ENCODE measurements at regions not wholly inside any gene's neighbourhood (a gene's known extent, or its start where the extent isn't known, plus 50 kb on each side); places are given as distances from the start of the nearest gene placed in this dataset.
"Not testable (repeated sequence)": the region's sequence is repeated elsewhere in the genome, so short reads cannot be mapped to it uniquely, and the experiment has no call there.

DNA sequence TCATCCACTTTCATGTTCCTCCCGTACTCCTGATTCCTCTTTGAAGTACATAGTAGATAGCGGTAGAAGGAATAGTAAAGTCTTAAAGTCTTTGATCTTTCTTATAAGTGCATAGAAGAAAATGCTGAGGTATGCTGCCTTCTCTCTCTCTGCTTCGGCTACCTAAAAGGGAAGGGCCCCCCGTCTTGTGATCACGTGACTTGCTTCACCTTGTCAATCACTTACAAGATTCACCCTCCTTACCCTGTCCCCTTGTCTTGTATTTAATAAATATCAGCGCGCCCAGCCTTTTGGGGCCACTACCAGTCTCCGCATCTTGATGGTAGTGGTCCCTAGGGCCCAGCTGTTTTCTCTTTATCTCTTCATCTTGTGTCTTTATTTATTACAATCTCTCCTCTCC is 932.2 kb upstream of the FANCL start:
- in situ Hi-C loops (cut with HindIII; ENCODE audit: low pct_unique_long_range_greater_than_20kb, low sequenced_read_pairs): no loop called here
- no peak for TF ChIP-seq JUND (IDR thresholded peaks at IDR 0.05; ENCODE audit: low read depth)
- DNase-seq (ENCODE audit: low read depth in 1 of 2, low spot score in 1 of 2): no peak

DNA sequence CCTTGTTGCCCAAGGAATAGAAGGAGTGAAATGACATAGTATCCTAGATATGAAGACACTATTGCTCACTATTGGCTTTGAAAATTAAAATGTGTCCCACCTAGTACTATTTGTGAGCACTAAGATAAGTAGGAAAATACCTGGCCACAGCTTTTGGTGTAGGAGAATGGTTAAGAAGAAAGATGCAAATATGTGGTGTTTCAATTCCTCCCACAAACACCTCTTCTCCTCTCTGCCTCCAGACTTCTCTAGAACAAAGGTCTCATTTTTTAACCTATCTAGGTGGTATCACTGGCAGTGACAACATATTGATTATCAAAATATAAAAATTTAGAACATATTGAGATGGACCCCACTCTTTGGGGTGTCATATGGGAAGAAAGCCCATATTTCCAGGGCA is 929.9 kb upstream of the FANCL start:
- TF ChIP-seq JUND (IDR thresholded peaks at IDR 0.05; ENCODE audit: low read depth): no peak
- in situ Hi-C loops (cut with HindIII; ENCODE audit: low pct_unique_long_range_greater_than_20kb, low sequenced_read_pairs): no loop called here
- no peak for DNase-seq (ENCODE audit: low read depth in 1 of 2, low spot score in 1 of 2)

DNA sequence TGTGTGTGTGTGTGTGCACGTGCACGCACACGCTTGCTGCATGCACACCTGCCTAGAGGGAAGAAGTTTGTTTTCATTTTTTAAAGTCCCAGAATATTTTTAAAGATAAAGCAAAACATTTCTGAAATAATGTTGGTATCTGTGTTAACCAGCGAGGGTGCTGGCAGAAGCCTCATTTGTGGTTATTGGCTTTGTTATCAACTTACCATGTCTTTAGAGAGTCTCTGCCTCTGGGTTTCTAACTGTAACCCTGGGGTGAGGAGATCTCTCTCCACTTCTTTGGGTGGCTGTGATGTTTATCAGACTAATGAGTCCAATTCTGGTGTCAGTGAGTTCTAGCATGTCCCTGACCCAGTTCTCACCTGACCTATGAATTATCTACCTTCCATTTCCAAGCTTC is 927.6 kb upstream of the FANCL start:
- DNase-seq (ENCODE audit: low read depth in 1 of 2, low spot score in 1 of 2): no peak
- in situ Hi-C loops (cut with HindIII; ENCODE audit: low pct_unique_long_range_greater_than_20kb, low sequenced_read_pairs): no loop called here
- no peak for TF ChIP-seq JUND (IDR thresholded peaks at IDR 0.05; ENCODE audit: low read depth)

DNA sequence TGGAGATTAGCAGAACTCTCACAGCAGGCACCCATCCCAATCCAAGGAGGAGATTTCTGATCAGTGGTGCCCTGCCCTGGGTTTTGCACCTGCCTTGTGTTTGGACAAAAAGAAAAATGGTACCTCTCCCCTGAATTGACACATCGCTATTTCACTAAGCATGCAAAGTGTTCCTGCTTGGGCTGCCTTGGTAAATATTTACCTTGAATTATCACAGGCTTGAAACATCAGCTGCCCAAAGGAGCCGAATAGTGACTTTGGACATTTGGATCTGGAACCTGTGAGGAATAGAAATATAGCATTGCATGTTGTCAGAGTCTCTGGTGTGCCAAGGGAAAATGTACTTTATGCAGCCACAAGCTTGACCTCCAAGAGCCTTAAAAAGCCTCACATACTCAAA is 926.4 kb upstream of the FANCL start:
- no peak for TF ChIP-seq JUND (IDR thresholded peaks at IDR 0.05; ENCODE audit: low read depth)
- no peak for DNase-seq (ENCODE audit: low read depth in 1 of 2, low spot score in 1 of 2)

DNA sequence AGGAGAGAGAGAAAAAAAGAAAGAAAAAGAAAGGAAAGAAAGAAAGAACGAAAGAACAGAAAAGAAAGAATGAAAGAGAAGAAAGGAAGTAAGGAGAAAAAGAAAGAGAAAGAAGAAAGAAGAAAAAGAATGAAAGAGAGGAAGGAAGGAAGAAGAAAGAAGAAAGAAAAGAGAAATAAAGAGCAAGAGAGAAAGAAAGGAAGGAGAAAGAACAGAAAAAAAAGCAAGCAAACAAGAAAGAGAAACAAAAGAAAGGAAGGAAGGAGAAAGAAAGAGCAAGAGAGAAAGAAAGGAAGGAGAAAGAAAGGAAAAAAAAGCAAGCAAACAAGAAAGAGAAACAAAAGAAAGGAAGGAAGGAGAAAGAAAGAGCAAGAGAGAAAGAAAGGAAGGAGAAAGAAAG is 916.8 kb upstream of the FANCL start:
- DNase-seq (ENCODE audit: low read depth in 1 of 2, low spot score in 1 of 2); in situ Hi-C loops (cut with HindIII; ENCODE audit: low pct_unique_long_range_greater_than_20kb, low sequenced_read_pairs): not testable (repeated sequence)

More for the DNA sequence above, 926.4 kb upstream of the FANCL start:
- in situ Hi-C loops (cut with HindIII; ENCODE audit: low pct_unique_long_range_greater_than_20kb, low sequenced_read_pairs): no loop called here

DNA sequence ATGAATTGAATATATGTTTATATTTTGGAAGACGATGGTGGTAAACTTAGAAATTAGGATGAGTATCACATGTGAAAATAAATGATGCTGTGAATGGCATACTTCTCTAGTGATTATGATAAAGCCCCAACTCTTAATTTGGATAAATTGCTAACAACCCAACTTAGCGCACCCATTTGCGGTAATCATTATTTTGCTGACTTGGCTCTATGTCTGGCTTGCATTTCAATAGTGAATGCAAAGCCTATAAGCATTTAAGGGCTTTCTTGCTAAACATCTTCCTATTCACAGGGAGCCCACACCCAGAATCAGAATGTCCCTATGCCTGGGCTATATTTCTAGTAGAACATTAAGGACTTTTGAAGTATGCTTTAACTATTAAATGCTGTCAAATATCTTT is 910.7 kb upstream of the FANCL start:
- DNase-seq (ENCODE audit: low read depth in 1 of 2, low spot score in 1 of 2): no peak
- in situ Hi-C loops (cut with HindIII; ENCODE audit: low pct_unique_long_range_greater_than_20kb, low sequenced_read_pairs): no loop called here
- TF ChIP-seq JUND (IDR thresholded peaks at IDR 0.05; ENCODE audit: low read depth): no peak

DNA sequence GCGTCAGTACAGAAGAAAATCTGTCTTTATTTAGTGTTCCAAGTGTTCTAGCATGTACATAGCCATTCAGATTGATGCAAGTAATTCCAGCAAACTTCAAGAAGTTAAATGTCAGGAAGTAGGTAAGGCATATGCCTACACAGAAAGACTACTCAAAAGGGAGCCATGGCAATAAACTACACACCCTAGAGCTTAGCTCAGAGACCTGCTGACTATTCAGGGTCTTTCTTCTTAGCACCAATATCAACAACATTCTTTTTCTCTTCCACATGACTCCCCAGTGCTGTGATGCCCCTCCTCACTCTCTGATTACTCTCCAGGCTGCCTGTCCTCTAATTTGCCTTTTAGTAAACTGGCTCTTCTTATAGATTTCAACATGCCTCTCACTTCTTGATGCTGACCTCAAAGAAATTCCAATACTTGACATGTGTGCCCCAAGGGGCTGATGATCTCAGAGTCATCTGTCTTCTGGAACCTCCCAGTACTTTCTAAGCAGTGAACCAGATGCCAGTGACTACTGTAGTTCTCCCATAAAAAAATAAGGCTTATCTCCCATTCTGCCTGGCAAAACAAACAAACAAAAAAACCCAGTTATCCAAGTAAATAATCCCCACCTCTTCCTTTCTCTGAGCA is 909.2 kb upstream of the FANCL start:
- TF ChIP-seq JUND (IDR thresholded peaks at IDR 0.05; ENCODE audit: low read depth): no peak
- no peak for DNase-seq (ENCODE audit: low read depth in 1 of 2, low spot score in 1 of 2)
- in situ Hi-C loops (cut with HindIII; ENCODE audit: low pct_unique_long_range_greater_than_20kb, low sequenced_read_pairs): no loop called here

DNA sequence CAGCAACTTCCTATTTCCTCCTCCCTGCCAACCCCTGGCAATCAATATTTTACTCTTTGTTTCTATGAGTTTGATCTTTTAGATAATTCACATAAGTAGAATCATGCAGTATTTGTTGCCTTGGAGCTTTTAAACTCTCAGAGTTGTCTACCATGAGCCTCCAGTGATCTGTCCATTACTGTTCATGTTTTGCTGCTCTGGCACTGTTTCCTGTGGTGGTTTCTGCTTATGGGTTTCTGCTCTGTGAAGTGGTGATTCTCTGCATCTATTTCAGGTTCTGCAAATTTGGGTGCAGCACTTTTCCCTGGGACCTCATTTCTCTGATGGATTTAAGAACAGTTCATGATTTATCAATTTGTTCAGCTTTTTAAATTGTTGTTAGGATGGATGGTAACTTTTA is 908.1 kb upstream of the FANCL start:
- TF ChIP-seq JUND (IDR thresholded peaks at IDR 0.05; ENCODE audit: low read depth): no peak
- in situ Hi-C loops (cut with HindIII; ENCODE audit: low pct_unique_long_range_greater_than_20kb, low sequenced_read_pairs): no loop called here
- DNase-seq (ENCODE audit: low read depth in 1 of 2, low spot score in 1 of 2): no peak

DNA sequence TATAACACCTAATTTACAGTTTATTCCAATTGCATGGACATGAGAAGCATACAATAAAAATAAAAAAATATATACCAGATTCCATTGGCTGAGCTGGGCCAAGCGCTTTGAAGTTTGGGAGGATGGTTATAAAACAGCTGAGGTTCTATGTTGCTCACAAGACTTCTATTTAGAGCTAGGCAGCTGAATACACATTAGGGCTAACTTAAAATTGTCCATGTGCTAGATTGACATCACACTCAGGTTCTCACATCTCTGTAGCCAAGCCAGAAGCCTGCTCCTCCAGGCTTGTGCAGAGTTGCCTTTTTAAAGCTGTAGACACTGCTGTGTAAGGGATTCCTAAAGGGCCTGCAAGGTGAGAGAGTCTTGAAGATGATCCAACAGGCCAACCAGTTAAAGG is 871.1 kb upstream of the FANCL start:
- no peak for TF ChIP-seq JUND (IDR thresholded peaks at IDR 0.05; ENCODE audit: low read depth)
- no peak for DNase-seq (ENCODE audit: low read depth in 1 of 2, low spot score in 1 of 2)
- in situ Hi-C loops (cut with HindIII; ENCODE audit: low pct_unique_long_range_greater_than_20kb, low sequenced_read_pairs): no loop called here

DNA sequence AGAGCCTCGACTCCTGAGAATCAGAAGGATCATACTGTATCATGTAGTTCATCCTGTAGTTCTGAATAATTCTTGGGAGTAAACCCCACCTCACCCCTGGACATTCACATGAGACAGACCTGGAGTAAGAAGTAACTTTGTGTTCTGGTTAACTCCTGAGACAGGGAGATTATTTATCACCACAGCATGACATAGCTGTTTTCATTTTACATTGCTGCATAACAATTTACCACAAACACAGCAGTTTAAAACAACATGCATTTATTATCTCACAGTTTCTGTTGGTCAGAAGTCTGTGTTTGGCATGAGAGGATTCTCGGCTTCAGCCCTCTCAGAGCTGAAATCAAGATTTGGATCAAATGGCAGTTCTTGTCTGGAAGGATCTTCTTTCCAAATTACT is 855.8 kb upstream of the FANCL start:
- no peak for TF ChIP-seq JUND (IDR thresholded peaks at IDR 0.05; ENCODE audit: low read depth)
- no peak for DNase-seq (ENCODE audit: low read depth in 1 of 2, low spot score in 1 of 2)
- in situ Hi-C loops (cut with HindIII; ENCODE audit: low pct_unique_long_range_greater_than_20kb, low sequenced_read_pairs): no loop called here

DNA sequence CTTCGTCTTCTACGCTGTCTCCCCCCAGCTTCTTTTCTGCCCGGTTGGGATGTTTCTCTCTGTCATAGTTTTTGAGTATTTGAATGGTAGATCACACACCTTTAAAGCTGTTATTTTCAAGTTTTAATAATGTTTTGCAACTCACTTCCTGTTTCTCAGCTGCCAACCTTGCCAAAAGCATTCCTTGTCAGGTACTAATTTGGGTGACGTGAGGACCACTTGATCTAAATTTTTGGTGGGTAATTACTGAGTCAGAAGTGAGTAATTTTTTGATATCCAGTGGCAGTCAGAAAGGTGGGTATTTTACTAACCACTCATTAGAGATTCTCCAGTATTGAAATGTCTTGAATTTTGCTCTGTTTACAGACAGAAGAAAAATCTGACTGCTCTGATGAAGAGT is 852.4 kb upstream of the FANCL start:
- no peak for DNase-seq (ENCODE audit: low read depth in 1 of 2, low spot score in 1 of 2)

DNA sequence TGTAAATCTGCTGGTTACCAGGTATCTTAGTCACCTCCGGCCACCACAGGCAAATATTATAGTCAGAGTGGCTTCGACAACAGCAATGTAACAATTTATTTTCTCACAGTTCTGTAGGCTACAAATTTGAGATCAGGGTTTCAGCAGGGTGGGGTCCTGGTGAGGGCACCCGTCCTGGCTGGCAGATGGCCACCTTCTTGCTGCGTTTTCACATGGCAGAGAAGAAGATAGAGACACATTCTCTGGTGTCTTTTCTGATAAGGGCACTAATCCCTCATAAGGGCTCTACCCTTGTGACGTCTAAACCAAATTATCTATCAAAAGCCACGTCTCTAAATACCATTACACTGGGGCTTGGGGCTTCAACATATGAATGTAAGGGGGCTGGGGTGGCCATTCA is 843.2 kb upstream of the FANCL start:
- TF ChIP-seq JUND (IDR thresholded peaks at IDR 0.05; ENCODE audit: low read depth): no peak
- in situ Hi-C loops (cut with HindIII; ENCODE audit: low pct_unique_long_range_greater_than_20kb, low sequenced_read_pairs): no loop called here

More for the DNA sequence above, 852.4 kb upstream of the FANCL start:
- in situ Hi-C loops (cut with HindIII; ENCODE audit: low pct_unique_long_range_greater_than_20kb, low sequenced_read_pairs): no loop called here
- TF ChIP-seq JUND (IDR thresholded peaks at IDR 0.05; ENCODE audit: low read depth): no peak

DNA sequence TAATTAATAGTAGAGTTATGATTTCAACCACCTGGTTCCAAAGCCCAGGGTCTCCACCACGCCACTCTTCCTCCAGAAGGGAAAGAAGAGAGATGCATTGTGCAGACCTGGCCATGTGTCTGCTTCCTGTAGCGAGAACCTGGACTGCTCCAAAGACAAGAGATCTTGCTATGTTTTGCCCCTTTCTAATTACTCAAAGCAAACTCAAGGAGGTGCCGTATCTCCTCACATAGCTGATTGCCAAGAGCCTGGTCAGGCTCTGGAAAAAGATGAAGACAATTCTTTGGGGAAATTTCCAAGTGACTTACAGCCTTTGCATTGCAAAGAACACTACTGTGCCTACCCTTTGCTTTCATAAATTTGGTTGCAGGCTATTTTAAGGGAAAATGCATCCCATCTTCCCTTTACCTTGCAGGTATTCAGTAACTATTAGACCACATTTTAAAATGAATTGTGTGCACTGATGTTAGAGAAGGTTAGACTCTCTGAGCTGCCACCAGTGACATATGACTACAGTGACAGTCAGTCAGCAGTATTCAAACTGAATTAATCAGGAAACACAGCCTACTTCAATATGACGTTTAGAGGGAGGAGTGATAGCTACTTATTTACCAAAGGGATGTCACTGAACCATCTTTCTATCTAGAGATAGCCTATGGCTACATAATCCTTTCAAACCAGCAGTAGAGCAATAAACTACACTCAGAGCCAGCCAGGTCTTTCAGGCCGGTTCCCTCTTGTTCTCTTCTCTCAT is 842.1 kb upstream of the FANCL start:
- in situ Hi-C loops (cut with HindIII; ENCODE audit: low pct_unique_long_range_greater_than_20kb, low sequenced_read_pairs): no loop called here

More for the DNA sequence above, 843.2 kb upstream of the FANCL start:
- DNase-seq (ENCODE audit: low read depth in 1 of 2, low spot score in 1 of 2): no peak

DNA sequence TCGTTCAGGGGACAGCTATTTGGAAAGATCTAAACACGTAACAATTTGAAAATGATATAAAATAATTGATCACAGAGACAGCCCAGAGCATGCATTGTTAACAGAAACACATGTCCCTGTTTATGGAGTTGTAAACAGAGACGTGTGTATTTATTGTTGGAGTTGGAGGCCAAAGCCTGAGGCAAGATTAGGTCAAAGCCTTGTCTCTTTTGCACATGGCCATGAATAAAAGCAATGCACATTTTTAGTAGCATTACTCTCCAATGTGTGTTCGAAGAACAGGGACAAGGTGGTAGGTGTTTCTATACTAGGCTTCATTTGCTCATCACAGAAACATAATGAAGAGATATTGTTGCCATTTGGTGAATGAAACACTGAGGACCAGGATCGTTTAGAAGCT is 841.5 kb upstream of the FANCL start:
- in situ Hi-C loops (cut with HindIII; ENCODE audit: low pct_unique_long_range_greater_than_20kb, low sequenced_read_pairs): no loop called here
- no peak for DNase-seq (ENCODE audit: low read depth in 1 of 2, low spot score in 1 of 2)
- no peak for TF ChIP-seq JUND (IDR thresholded peaks at IDR 0.05; ENCODE audit: low read depth)

More for the DNA sequence above, 842.1 kb upstream of the FANCL start:
- no peak for TF ChIP-seq JUND (IDR thresholded peaks at IDR 0.05; ENCODE audit: low read depth)
- DNase-seq (ENCODE audit: low read depth in 1 of 2, low spot score in 1 of 2): no peak
